ENCODE measurements at regions not wholly inside any gene's neighbourhood (a gene's known extent, or its start where the extent isn't known, plus 50 kb on each side); places are given as distances from the start of the nearest gene placed in this dataset.

DNA sequence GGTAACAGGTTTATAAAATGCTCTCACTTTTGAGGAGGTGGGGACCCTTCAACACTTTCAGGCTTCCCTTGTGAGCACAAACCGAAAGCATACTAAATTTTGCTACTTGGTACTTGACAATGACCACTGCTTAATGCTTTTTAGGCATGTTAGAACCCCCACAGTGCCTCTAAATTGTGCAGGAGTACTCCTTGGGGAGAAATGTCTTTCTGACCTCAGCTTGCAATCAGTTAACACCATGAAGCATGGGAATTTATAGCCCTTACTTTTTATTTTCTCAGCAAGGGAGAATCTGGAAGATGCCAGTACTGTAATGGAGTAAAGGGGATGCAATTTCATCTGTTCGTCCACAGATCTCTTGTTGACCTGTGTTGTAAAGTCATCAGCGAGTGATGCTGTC, 308.9 kb upstream of the TBC1D5 start:
- H3K4me3 ChIP-seq, result no peak overlapping the region
- no peaks in the 10 kb centered on the region for H3K27me3 ChIP-seq (ENCODE audit: low read depth)
- H3K4me1 ChIP-seq, result no peaks in the 10 kb centered on the region
- intact Hi-C loops (cut with micrococcal nuclease), result no loop called here
- H3K36me3 ChIP-seq, result no peaks in the 10 kb centered on the region
- H3K27ac ChIP-seq (replicated peaks), result no peak overlapping the region
- DNase-seq, result no peak
- TF ChIP-seq CTCF (IDR thresholded peaks at IDR 0.05; ENCODE audit: borderline replicate concordance), result no peak
- peaks cover 15% of the 10 kb centered on the region for H3K9me3 ChIP-seq (replicated peaks)

DNA sequence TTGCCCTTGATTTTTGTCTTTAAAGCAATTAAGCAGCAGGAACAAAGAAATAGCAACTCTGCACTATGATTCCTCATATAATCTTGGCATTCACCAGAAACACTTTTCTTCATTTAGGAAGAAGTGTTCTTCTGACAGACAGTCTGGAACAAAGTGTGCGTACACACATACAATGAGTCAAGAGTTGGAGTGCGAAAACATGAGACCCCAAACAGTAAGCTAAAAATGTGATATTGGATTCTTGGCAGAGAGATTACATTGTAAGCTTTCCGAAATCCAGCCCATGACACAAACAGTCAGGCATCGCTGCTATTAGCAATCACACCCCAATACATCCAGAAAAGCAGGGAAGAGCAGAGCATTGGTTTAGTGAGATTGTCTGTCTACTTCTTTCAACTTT, 306.7 kb upstream of the TBC1D5 start:
- no peaks in the 10 kb centered on the region for H3K9me3 ChIP-seq (replicated peaks)
- DNase-seq, result no peak
- H3K27ac ChIP-seq (replicated peaks), result no peak overlapping the region
- no peaks in the 10 kb centered on the region for H3K36me3 ChIP-seq
- no peak overlapping the region for H3K4me3 ChIP-seq
- no peak for TF ChIP-seq CTCF (IDR thresholded peaks at IDR 0.05; ENCODE audit: borderline replicate concordance)
- H3K27me3 ChIP-seq (ENCODE audit: low read depth), result no peaks in the 10 kb centered on the region
- intact Hi-C loops (cut with micrococcal nuclease), result no loop called here
- no peaks in the 10 kb centered on the region for H3K4me1 ChIP-seq

DNA sequence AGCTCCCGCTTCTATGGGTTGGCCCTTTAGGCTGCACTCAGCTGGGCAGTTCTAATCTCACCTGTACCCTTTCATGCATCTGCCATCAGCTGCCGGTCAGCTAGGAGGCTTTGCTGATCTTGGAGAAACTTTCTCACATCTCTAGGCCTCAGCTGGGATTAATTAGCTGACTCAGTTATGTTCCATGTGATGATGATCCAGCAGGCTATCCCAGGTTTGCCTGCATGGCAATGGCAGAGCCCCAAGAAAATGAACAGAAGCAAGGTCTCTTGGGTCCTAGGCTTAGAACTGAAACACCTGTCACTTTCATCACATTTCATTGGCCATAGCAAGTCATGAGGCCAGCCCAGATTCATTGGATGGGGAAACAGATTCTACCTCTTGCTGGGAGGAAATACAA, 304.6 kb upstream of the TBC1D5 start:
- Histone ChIP-seq H3K4me3 (no peak overlapping the region), H3K4me1 (no peaks in the 10 kb centered on the region), H3K9me3 (replicated peaks) (no peaks in the 10 kb centered on the region), H3K27ac (replicated peaks) (no peak overlapping the region), H3K36me3 (no peaks in the 10 kb centered on the region), H3K27me3 (ENCODE audit: low read depth) (no peaks in the 10 kb centered on the region)
- DNase-seq, result no peak
- intact Hi-C loops (cut with micrococcal nuclease), result no loop called here
- no peak for TF ChIP-seq CTCF (IDR thresholded peaks at IDR 0.05; ENCODE audit: borderline replicate concordance)

DNA sequence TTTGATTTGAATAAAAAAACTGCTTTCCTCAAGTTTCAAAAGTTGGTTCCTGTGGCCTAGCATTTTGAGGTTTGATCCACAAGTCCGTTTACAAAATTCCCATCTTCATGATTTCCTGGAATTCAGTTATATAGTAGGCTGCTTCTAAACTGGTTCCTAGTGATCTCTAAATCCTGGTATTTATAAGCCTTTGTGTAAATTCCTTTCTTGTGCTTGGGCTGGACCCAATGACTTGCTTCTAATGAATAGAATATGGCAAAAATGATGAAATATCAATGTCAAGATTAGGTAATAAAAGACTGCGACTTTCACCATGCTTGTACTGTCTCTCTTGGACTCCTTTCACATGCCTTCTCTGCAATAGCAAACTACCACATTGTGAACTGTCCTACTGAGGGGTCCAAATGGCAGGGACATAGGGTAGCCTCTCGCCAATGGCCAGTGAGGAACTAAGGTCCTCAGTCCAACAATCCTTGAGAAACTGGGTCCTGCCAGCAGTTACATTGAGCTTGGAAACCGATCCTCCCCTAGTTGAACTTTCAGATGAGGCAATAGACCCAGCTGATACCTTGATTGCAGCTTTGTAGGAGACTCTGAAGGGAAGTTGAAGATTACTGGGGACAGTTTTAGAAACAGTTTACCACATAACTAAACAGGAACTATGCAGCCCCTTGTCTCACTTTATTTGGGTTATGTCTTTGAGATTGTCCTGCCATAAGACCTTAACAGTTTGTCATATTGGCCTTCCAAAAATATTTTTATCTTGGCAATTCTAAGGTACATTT, 303.9 kb upstream of the TBC1D5 start:
- no peaks in the 10 kb centered on the region for H3K36me3 ChIP-seq
- H3K27me3 ChIP-seq (ENCODE audit: low read depth), result no peaks in the 10 kb centered on the region
- H3K27ac ChIP-seq (replicated peaks), result no peak overlapping the region
- H3K4me3 ChIP-seq, result no peak overlapping the region
- DNase-seq, result no peak
- no peaks in the 10 kb centered on the region for H3K9me3 ChIP-seq (replicated peaks)
- no peaks in the 10 kb centered on the region for H3K4me1 ChIP-seq
- intact Hi-C loops (cut with micrococcal nuclease), result no loop called here
- TF ChIP-seq CTCF (IDR thresholded peaks at IDR 0.05; ENCODE audit: borderline replicate concordance), result no peak

DNA sequence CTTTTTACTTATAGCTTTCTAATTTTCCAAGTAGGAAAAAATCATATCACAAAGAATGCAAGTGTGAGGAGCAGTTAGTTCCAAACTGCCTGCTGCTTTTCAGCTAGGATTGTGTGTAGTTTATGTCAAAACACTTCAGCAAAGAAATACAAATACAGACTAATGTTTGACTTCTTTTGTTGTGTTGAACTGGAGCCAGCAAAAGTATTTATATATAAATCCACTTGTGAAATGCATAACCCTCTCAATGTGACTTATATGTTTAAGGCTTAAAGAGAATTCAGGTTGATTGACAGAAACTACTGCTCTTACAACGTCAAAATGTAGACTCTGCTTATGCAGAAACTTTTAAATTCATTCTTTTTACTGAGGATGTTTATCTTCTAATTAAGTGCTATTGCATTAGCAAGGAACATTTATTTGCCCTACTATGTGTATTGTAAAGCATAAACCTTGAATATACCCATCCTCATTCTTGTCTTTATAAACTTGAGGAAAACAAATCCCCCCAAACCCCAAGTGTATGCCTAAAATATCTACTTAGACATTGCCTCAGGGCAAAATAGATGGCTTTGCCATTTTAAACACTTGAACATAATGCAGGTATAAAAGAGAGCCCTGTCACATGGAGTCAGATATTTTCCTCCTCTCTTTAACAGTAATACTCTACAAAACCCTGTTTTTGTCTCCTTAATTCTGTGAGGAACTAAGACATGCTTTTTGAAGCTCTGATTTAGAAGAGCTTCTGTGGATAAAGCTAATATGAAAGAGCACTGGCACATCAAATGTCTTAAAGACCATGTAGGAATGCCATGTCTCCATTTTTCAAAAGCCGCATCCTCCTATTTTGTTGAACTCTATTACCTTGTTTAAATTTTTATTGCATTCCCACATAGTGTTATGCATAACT, 302.8 kb upstream of the TBC1D5 start:
- H3K9me3 ChIP-seq (replicated peaks), result no peaks in the 10 kb centered on the region
- DNase-seq, result no peak
- H3K4me1 ChIP-seq, result no peaks in the 10 kb centered on the region
- no peak overlapping the region for H3K27ac ChIP-seq (replicated peaks)
- TF ChIP-seq CTCF (IDR thresholded peaks at IDR 0.05; ENCODE audit: borderline replicate concordance), result no peak
- H3K36me3 ChIP-seq, result no peaks in the 10 kb centered on the region
- no peaks in the 10 kb centered on the region for H3K27me3 ChIP-seq (ENCODE audit: low read depth)
- intact Hi-C loops (cut with micrococcal nuclease), result no loop called here
- H3K4me3 ChIP-seq, result no peak overlapping the region
